ENCODE measurements at regions not wholly inside any gene's neighbourhood (a gene's known extent, or its start where the extent isn't known, plus 50 kb on each side); places are given as distances from the start of the nearest gene placed in this dataset.

- no peak for DNase-seq
- Histone ChIP-seq H3K9me3 (replicated peaks in 1 of 3) (no peaks in the 10 kb centered on the region), H3K27me3 (no peaks in the 10 kb centered on the region), H3K27ac (no peak overlapping the region), H3K4me3 (no peak overlapping the region), H3K36me3 (replicated peaks in 1 of 2) (no peaks in the 10 kb centered on the region), H3K4me1 (replicated peaks in 1 of 2) (no peaks in the 10 kb centered on the region)
- 67 to 83% (median 74%) methylated on average over 1 of the region's 1 CpG for WGBS, 4 donors
- intact Hi-C loops (cut with DNase I), result no loop called here
- no peak for TF ChIP-seq POLR2A (IDR thresholded peaks at IDR 0.05)
- no peak for TF ChIP-seq CTCF (IDR thresholded peaks at IDR 0.05)
Measured at GRCh38 chr5:159730285-159730684, 186.0 kb upstream of the ADRA1B start.

- TF ChIP-seq CTCF (IDR thresholded peaks at IDR 0.05) (no peak), POLR2A (IDR thresholded peaks at IDR 0.05) (no peak)
- intact Hi-C loops (cut with DNase I), result no loop called here
- no peaks in the 10 kb centered on the region for H3K36me3 ChIP-seq (replicated peaks in 1 of 2)
- no peaks in the 10 kb centered on the region for H3K9me3 ChIP-seq (replicated peaks in 1 of 3)
- WGBS, 4 donors, result 65 to 71% (median 68%) methylated on average over 4 of the region's 4 CpGs
- H3K4me1 ChIP-seq (replicated peaks in 1 of 2), result no peaks in the 10 kb centered on the region
- no peaks in the 10 kb centered on the region for H3K27me3 ChIP-seq
- H3K27ac ChIP-seq, result no peak overlapping the region
- H3K4me3 ChIP-seq, result no peak overlapping the region
- DNase-seq, result no peak
Measured at GRCh38 chr5:159732220-159732619, 184.1 kb upstream of the ADRA1B start.

GRCh38 chr5:159734366-159734765 lies 181.9 kb upstream of the ADRA1B start:
- Histone ChIP-seq H3K36me3 (replicated peaks in 1 of 2) (no peaks in the 10 kb centered on the region), H3K4me1 (replicated peaks in 1 of 2) (no peaks in the 10 kb centered on the region), H3K9me3 (replicated peaks in 1 of 3) (no peaks in the 10 kb centered on the region), H3K27me3 (no peaks in the 10 kb centered on the region), H3K4me3 (no peak overlapping the region), H3K27ac (no peak overlapping the region)
- intact Hi-C loops (cut with DNase I), result no loop called here
- TF ChIP-seq POLR2A (IDR thresholded peaks at IDR 0.05) (no peak), CTCF (IDR thresholded peaks at IDR 0.05) (no peak)
- no peak for DNase-seq
- WGBS, 4 donors, result 65 to 81% (median 70%) methylated on average over 2 of the region's 2 CpGs

- Histone ChIP-seq H3K9me3 (replicated peaks in 1 of 3) (no peaks in the 10 kb centered on the region), H3K4me1 (replicated peaks in 1 of 2) (no peaks in the 10 kb centered on the region), H3K27ac (no peak overlapping the region), H3K4me3 (no peak overlapping the region), H3K36me3 (replicated peaks in 1 of 2) (no peaks in the 10 kb centered on the region), H3K27me3 (no peaks in the 10 kb centered on the region)
- intact Hi-C loops (cut with DNase I), result no loop called here
- no peak for TF ChIP-seq CTCF (IDR thresholded peaks at IDR 0.05)
- no peak for TF ChIP-seq POLR2A (IDR thresholded peaks at IDR 0.05)
- WGBS, 4 donors, result 47 to 71% (median 64%) methylated on average over 2 of the region's 2 CpGs
- DNase-seq, result no peak
Measured at GRCh38 chr5:159735036-159735435, 181.2 kb upstream of the ADRA1B start.
